HEK293T (cell line): ENCODE measurements at regions not wholly inside any gene's neighbourhood (a gene's known extent, or its start where the extent isn't known, plus 50 kb on each side); places are given as distances from the start of the nearest gene placed in this dataset.

Experiments
- CTCF ChIA-PET: fragments of 350-600 bp; formaldehyde crosslinking; extraction: SDS; loops from one replicate; lab custom pipeline; 2021; ENCODE audit warnings: antibody characterized with exemption, inconsistent platforms; lab: Yijun Ruan, JAX
- POLR2A ChIA-PET: fragments of 350-600 bp; formaldehyde crosslinking; extraction: SDS; loops from one replicate; lab custom pipeline; 2020; ENCODE audit warnings: antibody characterized with exemption, inconsistent platforms; lab: Yijun Ruan, JAX
- DNase-seq: peaks from one replicate; pipeline ENCODE4 v3.0.0; 2012; ENCODE audit warnings: mixed read lengths; ENCODE audit errors: extremely low spot score
- ARNT ChIP-seq: fragments of 450-650 bp; IDR thresholded peaks from 2 replicates; pipeline ENCODE4 v1.6.1; 2017; ENCODE audit warnings: mild to moderate bottlenecking
- BHLHE40 ChIP-seq: fragments of 450-650 bp; IDR thresholded peaks from 2 replicates; pipeline ENCODE4 v1.6.1; 2016; ENCODE audit warnings: mild to moderate bottlenecking, moderate library complexity, borderline replicate concordance
- CTBP1 ChIP-seq: fragments of 450-650 bp; IDR thresholded peaks from 2 replicates; pipeline ENCODE4 v1.6.1; 2016; ENCODE audit warnings: borderline replicate concordance
- ELF4 ChIP-seq: fragments of 450-650 bp; IDR thresholded peaks from 2 replicates; pipeline ENCODE4 v1.6.1; 2017; ENCODE audit warnings: antibody characterized with exemption
- FOXA1 ChIP-seq: fragments of 450-650 bp; IDR thresholded peaks from 2 replicates; pipeline ENCODE4 v1.6.1; 2016; ENCODE audit warnings: mild to moderate bottlenecking
- FOXK2 ChIP-seq: fragments of 450-650 bp; IDR thresholded peaks from 2 replicates; pipeline ENCODE4 v1.6.1; 2016; ENCODE audit warnings: mild to moderate bottlenecking
- FOXM1 ChIP-seq: fragments of 450-650 bp; IDR thresholded peaks from 2 replicates; pipeline ENCODE4 v1.6.1; 2017; ENCODE audit warnings: mild to moderate bottlenecking, borderline replicate concordance
- HDGF ChIP-seq: fragments of 450-650 bp; IDR thresholded peaks from 2 replicates; pipeline ENCODE4 v1.6.1; 2017; ENCODE audit warnings: antibody characterized with exemption, borderline replicate concordance
- L3MBTL2 ChIP-seq: fragments of 450-650 bp; conservative IDR thresholded peaks from 2 replicates; pipeline ENCODE4 v1.6.1; 2016; ENCODE audit warnings: mild to moderate bottlenecking
- LEF1 ChIP-seq: fragments of 450-650 bp; IDR thresholded peaks from 2 replicates; pipeline ENCODE4 v1.6.1; 2017; ENCODE audit warnings: mild to moderate bottlenecking, borderline replicate concordance
- NFRKB ChIP-seq: fragments of 450-650 bp; IDR thresholded peaks from 2 replicates; pipeline ENCODE4 v1.6.1; 2016; ENCODE audit warnings: mild to moderate bottlenecking, moderate library complexity
- PKNOX1 ChIP-seq: fragments of 450-650 bp; IDR thresholded peaks from 2 replicates; pipeline ENCODE4 v1.6.1; 2016
- SP1 ChIP-seq: fragments of 450-650 bp; IDR thresholded peaks from 2 replicates; pipeline ENCODE4 v1.6.1; 2017
- SUZ12 ChIP-seq: fragments of 450-650 bp; IDR thresholded peaks from 2 replicates; pipeline ENCODE4 v1.6.1; 2016; ENCODE audit warnings: mild to moderate bottlenecking
- TARDBP ChIP-seq: fragments of 450-650 bp; IDR thresholded peaks from 2 replicates; pipeline ENCODE4 v1.6.1; 2016
- ZNF384 ChIP-seq: fragments of 450-650 bp; IDR thresholded peaks from 2 replicates; pipeline ENCODE4 v1.6.1; 2016

GRCh38 chr3:43958973-43959372 lies 268.2 kb downstream of the ABHD5 start:
- ChIA-PET CTCF (no interaction called here), POLR2A (no interaction called here)
- TF ChIP-seq SUZ12 (no peak), TARDBP (no peak), HDGF (no peak), FOXM1 (no peak), NFRKB (no peak), PKNOX1 (no peak), L3MBTL2 (no peak), LEF1 (no peak)
- no peak for DNase-seq

GRCh38 chr3:43959498-43960447 lies 269.0 kb downstream of the ABHD5 start:
- DNase-seq, result peak; percentile 3
- ChIA-PET CTCF (no interaction called here), POLR2A (no interaction called here)
- no peak for TF ChIP-seq CTBP1
- TF ChIP-seq SP1, result no peak
- no peak for TF ChIP-seq TARDBP
- TF ChIP-seq FOXK2, result no peak
- no peak for TF ChIP-seq FOXA1
- TF ChIP-seq PKNOX1, result no peak
- no peak for TF ChIP-seq L3MBTL2
- no peak for TF ChIP-seq HDGF
- TF ChIP-seq BHLHE40, result no peak
- TF ChIP-seq ELF4, result no peak

- ChIA-PET CTCF (no interaction called here), POLR2A (no interaction called here)
- peak; percentile 7 for DNase-seq
- TF ChIP-seq HDGF, result no peak
- TF ChIP-seq FOXM1, result no peak
- TF ChIP-seq FOXA1, result no peak
Measured at GRCh38 chr3:43960448-43960840, 269.7 kb downstream of the ABHD5 start.

- DNase-seq, result peak; percentile 3
- TF ChIP-seq FOXM1 (no peak), ZNF384 (no peak), TARDBP (no peak), ELF4 (no peak), SP1 (no peak), NFRKB (no peak), HDGF (no peak), BHLHE40 (no peak), CTBP1 (no peak), PKNOX1 (no peak), L3MBTL2 (no peak), LEF1 (no peak), ARNT (no peak), FOXA1 (no peak), FOXK2 (no peak), SUZ12 (no peak)
- CTCF ChIA-PET, result interaction anchor here (1.0 kb wide), 1 partner anchor 237 kb away, joined by 4 read pairs; no protein-coding TSS in a partner anchor
- POLR2A ChIA-PET, result no interaction called here
Measured at GRCh38 chr3:43962043-43962442, 271.3 kb downstream of the ABHD5 start.

GRCh38 chr3:43963208-43963607 lies 272.5 kb downstream of the ABHD5 start:
- ChIA-PET CTCF (no interaction called here), POLR2A (no interaction called here)
- no peak for DNase-seq
- TF ChIP-seq SUZ12 (no peak), LEF1 (no peak), SP1 (no peak), HDGF (no peak), BHLHE40 (no peak), ELF4 (no peak)

- POLR2A ChIA-PET, result no interaction called here
- DNase-seq, result no peak
- TF ChIP-seq ELF4 (no peak), BHLHE40 (no peak), FOXM1 (no peak), LEF1 (no peak), ZNF384 (no peak), TARDBP (no peak), CTBP1 (no peak), ARNT (no peak), FOXK2 (no peak), HDGF (no peak), NFRKB (no peak), PKNOX1 (no peak), SP1 (no peak), FOXA1 (no peak), SUZ12 (no peak), L3MBTL2 (no peak)
- CTCF ChIA-PET, result no interaction called here
Measured at GRCh38 chr3:43964640-43965039, 273.9 kb downstream of the ABHD5 start.
